H9 (cell line): ENCODE measurements at regions not wholly inside any gene's neighbourhood (a gene's known extent, or its start where the extent isn't known, plus 50 kb on each side); places are given as distances from the start of the nearest gene placed in this dataset.

Experiments used
- DNase-seq: peaks from one replicate; pipeline ENCODE4 v3.0.0-alpha.2; 2017
- H2AFZ ChIP-seq: one replicate; pipeline ENCODE4 v1.6.1; 2013; ENCODE audit warnings: mild to moderate bottlenecking, low read length, control low read depth, moderate library complexity
- H2AK5ac ChIP-seq: 2 replicates; pipeline ENCODE4 v1.6.1; 2013; ENCODE audit warnings: low read length, control low read depth, mixed read lengths; ENCODE audit not compliant: insufficient read length
- H2BK120ac ChIP-seq: one replicate; pipeline ENCODE4 v1.6.1; 2013; ENCODE audit warnings: low read depth, mild to moderate bottlenecking, low read length, control low read depth, inconsistent platforms; ENCODE audit not compliant: poor library complexity, severe bottlenecking
- H2BK12ac ChIP-seq: 2 replicates; pipeline ENCODE4 v1.6.1; 2013; ENCODE audit warnings: low read length, control low read depth, mixed read lengths, low read depth; ENCODE audit not compliant: insufficient read length
- H2BK15ac ChIP-seq: 2 replicates; pipeline ENCODE4 v1.6.1; 2013; ENCODE audit warnings: low read depth, low read length, control low read depth
- H2BK20ac ChIP-seq: one replicate; pipeline ENCODE4 v1.6.1; 2013; ENCODE audit warnings: low read depth, mild to moderate bottlenecking, low read length, control low read depth, inconsistent platforms; ENCODE audit not compliant: poor library complexity, severe bottlenecking
- H2BK5ac ChIP-seq: 2 replicates; pipeline ENCODE4 v1.6.1; 2013; ENCODE audit warnings: low read length, control low read depth, mixed read lengths; ENCODE audit not compliant: insufficient read length
- H3K14ac ChIP-seq: 2 replicates; pipeline ENCODE4 v1.6.1; 2013; ENCODE audit warnings: low read length, control low read depth; ENCODE audit not compliant: insufficient read depth
- H3K18ac ChIP-seq: 2 replicates; pipeline ENCODE4 v1.6.1; 2013; ENCODE audit warnings: low read depth, mild to moderate bottlenecking, mixed read lengths, low read length, control low read depth; ENCODE audit not compliant: insufficient read length
- H3K23ac ChIP-seq: 2 replicates; pipeline ENCODE4 v1.6.1; 2013; ENCODE audit warnings: low read length, control low read depth, mixed read lengths, low read depth; ENCODE audit not compliant: insufficient read length
- H3K23me2 ChIP-seq: 2 replicates; pipeline ENCODE4 v1.6.1; 2013; ENCODE audit warnings: low read depth, mild to moderate bottlenecking, mixed read lengths, low read length, control low read depth; ENCODE audit not compliant: insufficient read length, poor library complexity, severe bottlenecking
- H3K27ac ChIP-seq: 2 replicates; pipeline ENCODE4 v1.5.1; 2013; ENCODE audit warnings: low read length, control low read depth, mixed read lengths, low read depth; ENCODE audit not compliant: insufficient read length
- H3K27me3 ChIP-seq: 2 replicates; pipeline ENCODE4 v1.6.1; 2013; ENCODE audit warnings: low read length, control low read depth, inconsistent platforms; ENCODE audit not compliant: insufficient read depth
- H3K4ac ChIP-seq: 2 replicates; pipeline ENCODE4 v1.6.1; 2013; ENCODE audit warnings: low read depth, mild to moderate bottlenecking, control low read depth, inconsistent platforms, low read length, moderate library complexity
- H3K4me1 ChIP-seq: 2 replicates; pipeline ENCODE4 v1.6.1; 2013; ENCODE audit warnings: low read length, control low read depth, inconsistent platforms; ENCODE audit not compliant: insufficient read depth
- H3K4me2 ChIP-seq: 2 replicates; pipeline ENCODE4 v1.6.1; 2013; ENCODE audit warnings: low read length, control low read depth, mixed read lengths; ENCODE audit not compliant: insufficient read length, insufficient read depth
- H3K56ac ChIP-seq: 2 replicates; pipeline ENCODE4 v1.6.1; 2013; ENCODE audit warnings: low read depth, mild to moderate bottlenecking, mixed read lengths, low read length, control low read depth; ENCODE audit not compliant: insufficient read length
- H3K79me1 ChIP-seq: 2 replicates; pipeline ENCODE4 v1.6.1; 2013; ENCODE audit warnings: low read depth, mild to moderate bottlenecking, moderate library complexity, low read length, control low read depth, inconsistent platforms; ENCODE audit not compliant: insufficient read depth, poor library complexity, severe bottlenecking
- H3K79me2 ChIP-seq: 2 replicates; pipeline ENCODE4 v1.6.1; 2013; ENCODE audit warnings: low read length, control low read depth, inconsistent platforms; ENCODE audit not compliant: insufficient read depth
- H3K9ac ChIP-seq: 2 replicates; pipeline ENCODE4 v1.6.1; 2013; ENCODE audit warnings: low read length, control low read depth, mixed read lengths; ENCODE audit not compliant: insufficient read length; ENCODE audit errors: extremely low read depth
- H3K9me3 ChIP-seq: one replicate; pipeline ENCODE4 v1.6.1; 2013; ENCODE audit warnings: low read depth, low read length, inconsistent platforms; ENCODE audit not compliant: control insufficient read depth
- H3T11ph ChIP-seq: one replicate; pipeline ENCODE4 v1.6.1; 2013; ENCODE audit warnings: mild to moderate bottlenecking, low read length, control low read depth, inconsistent platforms
- H4K20me1 ChIP-seq: one replicate; pipeline ENCODE4 v1.6.1; 2013; ENCODE audit not compliant: control insufficient read depth, insufficient read length, insufficient read depth
- H4K5ac ChIP-seq: 2 replicates; pipeline ENCODE4 v1.6.1; 2013; ENCODE audit warnings: low read depth, mild to moderate bottlenecking, mixed read lengths, low read length, control low read depth; ENCODE audit not compliant: insufficient read length
- H4K8ac ChIP-seq: replicated peaks from 2 replicates; pipeline ENCODE4 v1.6.1; 2013; ENCODE audit warnings: low read length, control low read depth, mixed read lengths, low read depth; ENCODE audit not compliant: insufficient read length
- H4K91ac ChIP-seq: 2 replicates; pipeline ENCODE4 v1.6.1; 2013; ENCODE audit warnings: low read depth, mild to moderate bottlenecking, moderate library complexity, mixed read lengths, low read length, control low read depth; ENCODE audit not compliant: insufficient read length
- H3K27ac Mint-ChIP-seq, 3 experiments: 2 replicates in 2 of 3; 3 replicates in 1 of 3; pipeline ENCODE4 v1.8.0; 2020 to 2021; ENCODE audit warnings: mixed read lengths in 3 of 3, mild to moderate bottlenecking in 1 of 3, moderate library complexity in 1 of 3
- H3K27me3 Mint-ChIP-seq: 2 replicates; pipeline ENCODE4 v1.8.0; 2021; ENCODE audit warnings: low read depth, mild to moderate bottlenecking, moderate library complexity, mixed read lengths
- H3K36me3 Mint-ChIP-seq, 3 experiments: 2 replicates in 2 of 3; 3 replicates in 1 of 3; pipeline ENCODE4 v1.8.0; 2020 to 2021; ENCODE audit warnings: low read depth in 3 of 3, mixed read lengths in 3 of 3; ENCODE audit not compliant: insufficient read depth in 1 of 3
- H3K4me1 Mint-ChIP-seq, 2 experiments: 2 replicates each; pipeline ENCODE4 v1.8.0; 2020; ENCODE audit warnings: mixed read lengths in 2 of 2
- H3K4me3 Mint-ChIP-seq, 2 experiments: 2 replicates in 1 of 2; 3 replicates in 1 of 2; pipeline ENCODE4 v1.8.0; 2020 to 2021; ENCODE audit warnings: mild to moderate bottlenecking in 2 of 2, mixed read lengths in 2 of 2, moderate library complexity in 1 of 2
- H3K9me3 Mint-ChIP-seq, 2 experiments: 2 replicates in 1 of 2; 3 replicates in 1 of 2; pipeline ENCODE4 v1.8.0; 2020; ENCODE audit warnings: mild to moderate bottlenecking in 2 of 2, mixed read lengths in 2 of 2, moderate library complexity in 1 of 2
- CTCF ChIP-seq: fragments of 200-600 bp; sonication (generic); conservative IDR thresholded peaks from 3 replicates; pipeline ENCODE4 v1.8.0; 2021; ENCODE audit warnings: antibody characterized with exemption, mild to moderate bottlenecking
- WGBS: extraction: QIAGEN DNeasy Blood & Tissue Kit; methylation state at CpG from one replicate; pipeline ENCODE4 v1.1.7; 2013; ENCODE audit warnings: missing lambda C conversion rate, low lambda C conversion rate, mixed read lengths; ENCODE audit not compliant: insufficient read length; ENCODE audit errors: extremely low coverage; 5-methylcytosine and 5-hydroxymethylcytosine counted together

GRCh38 chr4:54428940-54429339, 199.8 kb downstream of the PDGFRA start:
- H3K27ac ChIP-seq: no peak overlapping the region
- H4K5ac ChIP-seq: no peak overlapping the region
- H4K20me1 ChIP-seq: no peaks in the 10 kb centered on the region
- no peak overlapping the region for H2BK15ac ChIP-seq
- no peak overlapping the region for H2AFZ ChIP-seq
- Mint-ChIP-seq H3K36me3 (no peaks in the 10 kb centered on the region), H3K27me3 (no peaks in the 10 kb centered on the region), H3K27ac (no peak overlapping the region), H3K4me3 (no peak overlapping the region), H3K9me3 (no peaks in the 10 kb centered on the region), H3K4me1 (peaks cover 7 to 11% of the 10 kb centered on the region in 2 experiments)
- no CpG with 5 or more reads among the region's 2 CpGs for WGBS
- no peaks in the 10 kb centered on the region for H3K4me1 ChIP-seq
- H4K8ac ChIP-seq: no peak overlapping the region
- H3K9ac ChIP-seq: no peak overlapping the region
- no peak overlapping the region for H2BK20ac ChIP-seq
- no peak overlapping the region for H3K18ac ChIP-seq
- no peak overlapping the region for H2BK12ac ChIP-seq
- no peak overlapping the region for H2AK5ac ChIP-seq
- H3K23ac ChIP-seq: no peak overlapping the region
- H3K14ac ChIP-seq: no peak overlapping the region
- H3K27me3 ChIP-seq: no peaks in the 10 kb centered on the region
- no peak overlapping the region for H3K4ac ChIP-seq
- no peaks in the 10 kb centered on the region for H3K23me2 ChIP-seq
- no peak overlapping the region for H4K91ac ChIP-seq
- H3T11ph ChIP-seq: no peak overlapping the region
- no peak overlapping the region for H3K4me2 ChIP-seq
- no peak overlapping the region for H3K56ac ChIP-seq
- no peaks in the 10 kb centered on the region for H3K9me3 ChIP-seq
- no peaks in the 10 kb centered on the region for H3K79me1 ChIP-seq
- H2BK5ac ChIP-seq: no peak overlapping the region
- H2BK120ac ChIP-seq: no peak overlapping the region
- H3K79me2 ChIP-seq: no peaks in the 10 kb centered on the region
- DNase-seq: no peak
- no peak for TF ChIP-seq CTCF
